Upper lobe of left lung (tissue), 6 donors: ENCODE measurements at regions not wholly inside any gene's neighbourhood (a gene's known extent, or its start where the extent isn't known, plus 50 kb on each side); places are given as distances from the start of the nearest gene placed in this dataset.

Experiments
- ATAC-seq, 2 donors: fragments of 200-7000 bp; cut with Tn5 transposase; one replicate each; pipeline ENCODE4 v1.9.1; 2022; ENCODE audit warnings: mild to moderate bottlenecking in 2 of 2, moderate library complexity in 2 of 2; ENCODE audit not compliant: low FRiP score in 2 of 2
- DNase-seq, 2 donors: peaks; one replicate each; pipeline ENCODE4 v3.0.0-alpha.2; 2019 to 2020
- H3K27ac ChIP-seq, 4 donors: fragments of 200-600 bp; sonication (generic); one replicate each; pipeline ENCODE4 v1.5.1; 2016 to 2019
- H3K27me3 ChIP-seq, 4 donors: fragments of 200-600 bp; sonication (generic); one replicate each; pipeline ENCODE4 v1.5.1; 2017 to 2019
- H3K36me3 ChIP-seq, 4 donors: fragments of 200-600 bp; sonication (generic); one replicate each; pipeline ENCODE4 v1.5.1; 2016 to 2019
- H3K4me1 ChIP-seq, 4 donors: fragments of 200-600 bp; sonication (generic); one replicate each; pipeline ENCODE4 v1.5.1; 2018 to 2019
- H3K4me3 ChIP-seq, 4 donors: fragments of 200-600 bp; sonication (generic); one replicate each; pipeline ENCODE4 v1.5.1; 2017 to 2019; ENCODE audit warnings: mild to moderate bottlenecking in 2 of 4, moderate library complexity in 1 of 4
- H3K9me3 ChIP-seq, 4 donors: fragments of 200-600 bp; sonication (generic); one replicate each; pipeline ENCODE4 v1.5.1; 2018 to 2019
- CTCF ChIP-seq, 6 experiments: fragments of 450-650 bp in 4 of 6; fragments of 200-600 bp in 2 of 6; sonication (generic) in 2 of 6; IDR thresholded peaks; one replicate each; pipeline ENCODE4 v1.5.1; 2016 to 2019; ENCODE audit warnings: antibody characterized with exemption in 6 of 6
- EP300 ChIP-seq, 4 donors: sonication (generic); formaldehyde crosslinking; IDR thresholded peaks; one replicate each; pipeline ENCODE4 v1.5.1; 2017; ENCODE audit warnings: antibody characterized with exemption in 4 of 4, control low read depth in 2 of 4
- POLR2A ChIP-seq, 4 donors: fragments of 450-650 bp; IDR thresholded peaks; one replicate each; pipeline ENCODE4 v1.5.1; 2016 to 2017; ENCODE audit warnings: antibody characterized with exemption in 4 of 4, mild to moderate bottlenecking in 2 of 4
- POLR2AphosphoS5 ChIP-seq, 2 donors: sonication (generic); formaldehyde crosslinking; IDR thresholded peaks; one replicate each; pipeline ENCODE4 v1.5.1; 2017; ENCODE audit warnings: antibody characterized with exemption in 2 of 2
- WGBS, 2 donors: methylation state at CpG; one replicate each; pipeline ENCODE4 v1.1.5; 2017 to 2018; 5-methylcytosine and 5-hydroxymethylcytosine counted together
- donor health status: DM: no; HTN: no; CAD: no; lungs with moderate emphysema.
- donor health status: DM: no; HTN: yes; CAD: no; lungs with severe emphysema.

DNA sequence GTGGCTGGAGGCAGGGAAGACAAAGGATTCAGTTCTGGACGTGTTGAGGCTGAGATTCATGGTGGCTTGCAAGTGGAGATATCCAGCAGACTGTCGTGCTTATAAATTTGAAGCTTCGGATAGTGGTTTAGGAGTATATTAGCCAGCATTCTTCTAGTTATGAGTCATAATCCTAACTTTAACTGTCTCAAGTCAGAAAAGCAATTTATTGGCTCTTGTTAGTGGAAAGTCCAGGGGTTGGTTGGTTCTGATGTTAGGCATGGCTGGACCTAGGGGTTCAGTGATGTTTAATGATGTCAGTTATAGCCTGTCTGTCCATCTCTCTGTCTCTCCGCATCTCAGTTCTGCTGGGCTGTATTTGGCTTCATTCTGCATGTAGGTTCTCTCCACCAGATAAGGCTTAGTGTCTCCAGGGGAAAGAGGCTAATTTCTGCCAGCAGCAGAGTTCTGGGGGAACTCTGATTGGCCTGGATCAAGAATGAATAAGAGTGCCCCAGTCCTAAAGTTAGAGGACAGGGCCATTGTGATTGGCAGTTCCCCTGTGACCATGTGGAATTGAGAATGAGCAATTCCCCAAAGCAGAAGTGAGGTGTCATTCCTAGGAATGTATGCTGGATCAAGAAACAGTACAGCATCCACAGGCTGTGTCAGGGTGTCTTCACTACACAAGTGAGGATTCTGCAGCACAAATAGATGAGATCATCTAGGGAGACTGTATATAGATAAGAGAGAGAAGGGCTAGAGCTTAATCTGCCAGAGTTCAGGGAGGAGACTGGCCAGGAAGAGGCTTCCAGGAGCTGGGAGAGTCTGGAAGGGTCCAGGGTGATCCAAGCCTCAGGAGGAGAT lies 72.9 kb upstream of the SHB start:
- H3K27ac ChIP-seq = no peak overlapping the region
- H3K4me3 ChIP-seq = no peak overlapping the region
- H3K27me3 ChIP-seq = no peaks in the 10 kb centered on the region
- TF ChIP-seq POLR2A (IDR thresholded peaks at IDR 0.05) (no peak), POLR2AphosphoS5 (IDR thresholded peaks at IDR 0.05) (no peak), EP300 (IDR thresholded peaks at IDR 0.05) (no peak)
- DNase-seq (no peak), ATAC-seq (peak in 1 of 2 donors; percentile 75)
- H3K4me1 ChIP-seq = peaks cover 5 to 15% (median 9%) of the 10 kb centered on the region in 4 donors
- no peaks in the 10 kb centered on the region for H3K36me3 ChIP-seq
- no peaks in the 10 kb centered on the region for H3K9me3 ChIP-seq
- WGBS, 2 donors = 77 to 80% methylated on average over 4 of the region's 4 CpGs

DNA sequence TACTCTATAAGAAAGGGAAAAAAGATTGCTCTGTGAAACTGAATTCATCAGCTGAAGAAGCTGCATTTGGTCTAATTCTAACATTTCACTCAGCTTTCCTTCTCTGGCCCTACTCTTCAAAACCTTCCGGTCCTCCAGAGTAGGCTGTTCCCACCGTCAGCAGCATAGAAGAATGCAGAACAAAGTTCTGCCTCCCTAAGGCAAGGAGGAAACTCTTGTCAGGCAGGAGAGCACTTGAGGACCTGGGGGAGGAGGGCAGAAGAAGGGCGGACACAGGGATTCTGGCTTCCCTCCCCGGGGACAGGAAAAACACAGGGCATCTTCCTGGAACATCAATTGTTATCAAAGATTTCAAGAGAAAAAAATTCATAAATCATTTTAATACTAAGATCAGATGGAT lies 69.2 kb upstream of the SHB start:
- peak in 1 of 2 donors; percentile 51 for DNase-seq
- Histone ChIP-seq H3K27ac (no peak overlapping the region), H3K9me3 (no peaks in the 10 kb centered on the region), H3K4me3 (no peak overlapping the region), H3K36me3 (no peaks in the 10 kb centered on the region), H3K27me3 (no peaks in the 10 kb centered on the region), H3K4me1 (peaks cover 5 to 15% (median 7%) of the 10 kb centered on the region in 4 donors)
- ATAC-seq = no peak
- TF ChIP-seq EP300 (IDR thresholded peaks at IDR 0.05) (no peak), POLR2AphosphoS5 (IDR thresholded peaks at IDR 0.05) (no peak), CTCF (IDR thresholded peaks at IDR 0.05) (no peak), POLR2A (IDR thresholded peaks at IDR 0.05) (no peak)
- 26 to 36% methylated on average over 4 of the region's 4 CpGs for WGBS, 2 donors

- Histone ChIP-seq H3K27me3 (no peaks in the 10 kb centered on the region), H3K36me3 (no peaks in the 10 kb centered on the region), H3K4me3 (no peak overlapping the region), H3K4me1 (peaks cover 5 to 15% (median 7%) of the 10 kb centered on the region in 4 donors), H3K9me3 (no peaks in the 10 kb centered on the region), H3K27ac (no peak overlapping the region)
- TF ChIP-seq EP300 (IDR thresholded peaks at IDR 0.05) (no peak), POLR2AphosphoS5 (IDR thresholded peaks at IDR 0.05) (no peak), CTCF (IDR thresholded peaks at IDR 0.05) (no peak), POLR2A (IDR thresholded peaks at IDR 0.05) (no peak)
- 70 to 88% methylated on average over 5 of the region's 5 CpGs for WGBS, 2 donors
- no peak for DNase-seq
- no peak for ATAC-seq
Measured at GRCh38 chr9:38137342-38137741, 68.3 kb upstream of the SHB start.

GRCh38 chr9:38136386-38136785 lies 67.4 kb upstream of the SHB start:
- DNase-seq (no peak), ATAC-seq (no peak)
- H3K4me3 ChIP-seq = no peak overlapping the region
- WGBS, 2 donors = 67 to 90% methylated on average over 1 to 2 of the region's 2 CpGs
- H3K27ac ChIP-seq = no peak overlapping the region
- H3K4me1 ChIP-seq = peaks cover 0 to 15% (median 7%) of the 10 kb centered on the region in 4 donors
- no peaks in the 10 kb centered on the region for H3K27me3 ChIP-seq
- TF ChIP-seq POLR2AphosphoS5 (IDR thresholded peaks at IDR 0.05) (no peak), EP300 (IDR thresholded peaks at IDR 0.05) (no peak), POLR2A (IDR thresholded peaks at IDR 0.05) (no peak), CTCF (IDR thresholded peaks at IDR 0.05) (no peak)
- no peaks in the 10 kb centered on the region for H3K9me3 ChIP-seq
- H3K36me3 ChIP-seq = no peaks in the 10 kb centered on the region

DNA sequence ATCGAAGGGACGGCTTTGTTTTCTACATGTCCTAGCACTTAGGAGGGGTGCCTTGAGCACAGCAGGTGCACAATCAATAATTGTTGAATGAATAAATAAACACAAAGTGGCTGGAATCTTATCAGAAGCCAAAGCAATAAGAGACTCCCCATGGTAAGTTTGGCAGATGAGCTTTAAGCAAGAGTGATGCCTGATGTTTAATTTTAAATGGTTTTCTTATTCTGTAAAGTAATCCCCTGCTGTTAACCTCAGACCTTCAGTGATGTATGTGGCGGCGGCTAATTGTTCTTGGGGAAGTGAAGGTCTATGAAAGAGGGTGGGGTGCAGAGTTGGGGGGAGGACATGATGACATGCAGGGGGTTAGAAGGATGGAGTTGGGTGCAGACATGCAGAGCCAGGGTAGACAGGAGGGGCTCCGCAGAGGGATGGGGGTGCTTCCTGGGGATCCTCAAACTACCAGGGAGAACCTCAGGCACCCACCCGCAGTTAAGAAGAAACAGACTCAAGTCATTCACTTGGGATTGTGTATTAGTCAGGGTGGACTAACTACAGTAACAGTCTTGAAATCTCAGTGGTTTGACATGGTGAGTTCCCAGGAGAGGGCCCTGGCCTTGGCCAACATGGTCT lies 65.7 kb upstream of the SHB start:
- DNase-seq (no peak), ATAC-seq (no peak)
- Histone ChIP-seq H3K4me3 (no peak overlapping the region), H3K27me3 (no peaks in the 10 kb centered on the region), H3K27ac (no peak overlapping the region), H3K9me3 (no peaks in the 10 kb centered on the region), H3K36me3 (no peaks in the 10 kb centered on the region), H3K4me1 (peaks cover 0 to 15% (median 7%) of the 10 kb centered on the region in 4 donors)
- TF ChIP-seq POLR2AphosphoS5 (IDR thresholded peaks at IDR 0.05) = no peak
- TF ChIP-seq CTCF (IDR thresholded peaks at IDR 0.05) = no peak
- TF ChIP-seq EP300 (IDR thresholded peaks at IDR 0.05) = no peak
- no peak for TF ChIP-seq POLR2A (IDR thresholded peaks at IDR 0.05)
- WGBS, 2 donors = 85% methylated on average over 6 of the region's 6 CpGs
